Naive thymus-derived CD4-positive, alpha-beta T cell (primary cell): ENCODE measurements at regions not wholly inside any gene's neighbourhood (a gene's known extent, or its start where the extent isn't known, plus 50 kb on each side); places are given as distances from the start of the nearest gene placed in this dataset.

ENCODE experiments used
- ATAC-seq: fragments of 150-1000 bp; cut with Tn5 transposase; 2 replicates; pipeline ENCODE4 v1.10.0; 2021; ENCODE audit warnings: mild to moderate bottlenecking, moderate library complexity
- CTCF ChIA-PET: fragments of 350-600 bp; sonication (Branson Sonifier 250); formaldehyde crosslinking; loops from one replicate; lab custom pipeline; 2021; ENCODE audit warnings: antibody characterized with exemption; lab: Charles Lee
- POLR2A ChIA-PET: fragments of 350-600 bp; sonication (Branson Sonifier 250); formaldehyde crosslinking; loops from one replicate; lab custom pipeline; 2021; ENCODE audit warnings: antibody characterized with exemption, inconsistent platforms; lab: Charles Lee
- DNase-seq, 9 donors: peaks; one replicate each; pipeline versions ENCODE4 v3.0.0 to v3.0.0-alpha.2; 2020 to 2022; ENCODE audit warnings: mixed read lengths in 1 of 9
- H3K27ac ChIP-seq: one replicate; pipeline ENCODE4 v1.7.0; 2013; ENCODE audit warnings: mild to moderate bottlenecking, low read depth, low read length, moderate library complexity
- H3K27me3 ChIP-seq, 2 donors: one replicate each; pipeline ENCODE4 v1.7.0; 2013; ENCODE audit warnings: low read length in 2 of 2, mild to moderate bottlenecking in 2 of 2, moderate library complexity in 2 of 2; ENCODE audit not compliant: control insufficient read depth in 2 of 2, insufficient read depth in 2 of 2
- H3K36me3 ChIP-seq, 3 experiments: 1 replicate in 2 of 3; 2 replicates in 1 of 3; pipeline ENCODE4 v1.7.0; 2013; ENCODE audit warnings: low read length in 3 of 3, mild to moderate bottlenecking in 3 of 3, moderate library complexity in 1 of 3; ENCODE audit not compliant: insufficient read depth in 3 of 3, control insufficient read depth in 2 of 3
- H3K4me1 ChIP-seq, 2 donors: one replicate each; pipeline ENCODE4 v1.7.0; 2013; ENCODE audit warnings: low read length in 2 of 2, mild to moderate bottlenecking in 2 of 2, moderate library complexity in 1 of 2; ENCODE audit not compliant: control insufficient read depth in 2 of 2, insufficient read depth in 2 of 2
- H3K4me3 ChIP-seq: 2 replicates; pipeline ENCODE4 v1.7.0; 2013; ENCODE audit warnings: mild to moderate bottlenecking, low read length
- H3K9me3 ChIP-seq, 3 experiments: 1 replicate in 2 of 3; 2 replicates in 1 of 3; pipeline ENCODE4 v1.7.0; 2013; ENCODE audit warnings: low read length in 3 of 3; ENCODE audit not compliant: control insufficient read depth in 2 of 3
- H3K27ac Mint-ChIP-seq, 9 donors: one replicate each; pipeline ENCODE4 v1.8.0; 2020 to 2022; ENCODE audit warnings: mixed read lengths in 9 of 9, mild to moderate bottlenecking in 8 of 9, moderate library complexity in 5 of 9, inconsistent platforms in 2 of 9
- H3K27me3 Mint-ChIP-seq, 5 donors: one replicate each; pipeline ENCODE4 v1.8.0; 2021 to 2022; ENCODE audit warnings: mixed read lengths in 5 of 5, mild to moderate bottlenecking in 1 of 5
- H3K36me3 Mint-ChIP-seq, 5 donors: one replicate each; pipeline ENCODE4 v1.8.0; 2020 to 2022; ENCODE audit warnings: mixed read lengths in 5 of 5, mild to moderate bottlenecking in 3 of 5, inconsistent platforms in 1 of 5
- H3K4me1 Mint-ChIP-seq, 7 donors: one replicate each; pipeline ENCODE4 v1.8.0; 2020 to 2022; ENCODE audit warnings: mixed read lengths in 7 of 7, mild to moderate bottlenecking in 3 of 7, inconsistent platforms in 1 of 7
- H3K4me3 Mint-ChIP-seq, 10 donors: one replicate each; pipeline ENCODE4 v1.8.0; 2020 to 2022; ENCODE audit warnings: mild to moderate bottlenecking in 10 of 10, mixed read lengths in 10 of 10, moderate library complexity in 6 of 10, inconsistent platforms in 2 of 10
- H3K9me3 Mint-ChIP-seq, 11 donors: one replicate each; pipeline ENCODE4 v1.8.0; 2020 to 2022; ENCODE audit warnings: mixed read lengths in 11 of 11, mild to moderate bottlenecking in 4 of 11, inconsistent platforms in 1 of 11, moderate library complexity in 1 of 11
- intact Hi-C, 2 donors: fragments of 100-400 bp; cut with micrococcal nuclease; formaldehyde crosslinking; loops; one replicate each; pipeline ENCODE4 v1.15.1; 2023

GRCh38 chr1:101605878-101606277 is 369.1 kb downstream of the S1PR1 start:
- ATAC-seq, result no peak
- ChIA-PET CTCF (no interaction called here), POLR2A (interaction anchor here (0.7 kb wide), 1 partner anchor 1970 kb away, joined by 3 read pairs; no protein-coding TSS in a partner anchor)
- no peak overlapping the region for H3K27ac ChIP-seq
- H3K27me3 Mint-ChIP-seq, result peaks cover 8 to 38% (median 27%) of the 10 kb centered on the region in 5 donors
- H3K27me3 ChIP-seq, result peaks cover 0 to 4% of the 10 kb centered on the region in 2 donors
- no peaks in the 10 kb centered on the region for H3K36me3 ChIP-seq
- H3K36me3 Mint-ChIP-seq, result no peaks in the 10 kb centered on the region
- H3K4me1 ChIP-seq, result no peaks in the 10 kb centered on the region
- no peaks in the 10 kb centered on the region for H3K4me1 Mint-ChIP-seq
- intact Hi-C loops, result no loop called here
- H3K4me3 ChIP-seq, result no peak overlapping the region
- no peaks in the 10 kb centered on the region for H3K9me3 ChIP-seq
- H3K4me3 Mint-ChIP-seq, result no peak overlapping the region
- H3K27ac Mint-ChIP-seq, result no peak overlapping the region
- DNase-seq, result no peak
- H3K9me3 Mint-ChIP-seq, result peaks cover 0 to 25% (median 13%) of the 10 kb centered on the region in 11 donors

GRCh38 chr1:101613546-101613945 is 376.7 kb downstream of the S1PR1 start:
- no peak for ATAC-seq
- Histone ChIP-seq H3K36me3 (no peaks in the 10 kb centered on the region), H3K4me3 (no peak overlapping the region), H3K4me1 (no peaks in the 10 kb centered on the region), H3K9me3 (no peaks in the 10 kb centered on the region), H3K27ac (no peak overlapping the region), H3K27me3 (peaks cover 0 to 4% of the 10 kb centered on the region in 2 donors)
- ChIA-PET POLR2A (no interaction called here), CTCF (no interaction called here)
- Mint-ChIP-seq H3K9me3 (peaks cover 0 to 30% (median 13%) of the 10 kb centered on the region in 11 donors), H3K4me3 (no peak overlapping the region), H3K4me1 (no peaks in the 10 kb centered on the region), H3K27ac (no peak overlapping the region), H3K27me3 (peaks cover 0 to 10% (median 7%) of the 10 kb centered on the region in 5 donors), H3K36me3 (no peaks in the 10 kb centered on the region)
- no peak for DNase-seq
- intact Hi-C loops, result no loop called here

GRCh38 chr1:101618900-101619299 is 377.8 kb downstream of the OLFM3 start:
- H3K36me3 ChIP-seq, result no peaks in the 10 kb centered on the region
- no peaks in the 10 kb centered on the region for H3K9me3 Mint-ChIP-seq
- no peaks in the 10 kb centered on the region for H3K27me3 ChIP-seq
- no peaks in the 10 kb centered on the region for H3K9me3 ChIP-seq
- intact Hi-C loops, result no loop called here
- no peak overlapping the region for H3K4me3 Mint-ChIP-seq
- DNase-seq (no peak), ATAC-seq (no peak)
- peaks cover 0 to 19% (median 11%) of the 10 kb centered on the region in 5 donors for H3K27me3 Mint-ChIP-seq
- H3K4me1 Mint-ChIP-seq, result no peaks in the 10 kb centered on the region
- H3K36me3 Mint-ChIP-seq, result no peaks in the 10 kb centered on the region
- no peaks in the 10 kb centered on the region for H3K4me1 ChIP-seq
- CTCF ChIA-PET, result no interaction called here
- no peak overlapping the region for H3K27ac Mint-ChIP-seq
- no peak overlapping the region for H3K4me3 ChIP-seq
- POLR2A ChIA-PET, result no interaction called here
- no peak overlapping the region for H3K27ac ChIP-seq

DNA sequence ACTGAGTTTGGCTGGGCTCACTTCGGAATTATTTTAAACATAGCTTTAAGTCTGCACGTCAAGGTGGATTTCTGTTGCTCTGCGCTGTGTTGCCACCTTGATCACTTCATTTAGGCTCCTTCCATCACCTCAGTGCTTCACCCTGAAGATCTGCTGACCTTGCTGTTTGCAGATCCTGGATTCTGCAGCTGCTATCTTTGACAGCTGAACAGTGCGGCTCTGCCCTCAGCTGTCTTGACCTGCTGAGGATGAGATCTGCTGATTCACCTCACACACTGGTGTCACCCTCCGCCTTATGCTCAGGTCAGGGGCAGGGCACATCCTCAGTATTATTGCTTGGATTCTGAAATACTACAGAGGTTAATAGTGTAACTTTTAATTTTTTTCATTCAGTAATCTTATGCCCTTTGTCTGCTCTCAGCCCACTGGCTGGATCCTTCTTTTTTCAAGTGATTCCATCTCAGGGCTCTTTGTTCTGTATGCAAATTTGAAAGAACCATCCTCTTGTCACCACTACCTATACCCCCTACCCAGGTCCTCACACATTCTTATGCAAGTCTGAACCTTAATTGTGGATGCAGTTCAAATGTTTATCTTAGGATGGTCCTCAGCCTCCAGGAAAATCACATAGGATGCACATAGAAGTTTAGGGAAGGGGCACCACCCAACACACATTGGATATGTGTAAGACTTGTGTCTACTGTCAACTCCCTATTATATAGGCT is 364.0 kb downstream of the OLFM3 start:
- H3K36me3 Mint-ChIP-seq, result no peaks in the 10 kb centered on the region
- peaks cover 0 to 7% (median 0%) of the 10 kb centered on the region in 5 donors for H3K27me3 Mint-ChIP-seq
- peaks cover 0 to 2% (median 0%) of the 10 kb centered on the region in 11 donors for H3K9me3 Mint-ChIP-seq
- H3K4me1 Mint-ChIP-seq, result no peaks in the 10 kb centered on the region
- Histone ChIP-seq H3K4me3 (no peak overlapping the region), H3K4me1 (no peaks in the 10 kb centered on the region), H3K27me3 (no peaks in the 10 kb centered on the region), H3K9me3 (no peaks in the 10 kb centered on the region), H3K27ac (no peak overlapping the region), H3K36me3 (no peaks in the 10 kb centered on the region)
- ATAC-seq (no peak), DNase-seq (no peak)
- ChIA-PET CTCF (no interaction called here), POLR2A (no interaction called here)
- no peak overlapping the region for H3K27ac Mint-ChIP-seq
- H3K4me3 Mint-ChIP-seq, result no peak overlapping the region
- intact Hi-C loops, result no loop called here

- H3K9me3 Mint-ChIP-seq, result peaks cover 0 to 4% (median 0%) of the 10 kb centered on the region in 11 donors
- intact Hi-C loops, result no loop called here
Observed at GRCh38 chr1:101645810-101646209, 350.9 kb downstream of the OLFM3 start.

GRCh38 chr1:101652484-101652883 is 344.2 kb downstream of the OLFM3 start:
- Histone ChIP-seq H3K4me3 (no peak overlapping the region), H3K9me3 (no peaks in the 10 kb centered on the region), H3K27me3 (no peaks in the 10 kb centered on the region), H3K4me1 (no peaks in the 10 kb centered on the region), H3K27ac (no peak overlapping the region), H3K36me3 (no peaks in the 10 kb centered on the region)
- Mint-ChIP-seq H3K4me1 (no peaks in the 10 kb centered on the region), H3K36me3 (peaks cover 0 to 10% (median 0%) of the 10 kb centered on the region in 5 donors), H3K9me3 (peaks cover 0 to 23% (median 10%) of the 10 kb centered on the region in 11 donors), H3K4me3 (no peak overlapping the region), H3K27me3 (peaks cover 0 to 27% (median 19%) of the 10 kb centered on the region in 5 donors), H3K27ac (no peak overlapping the region)
- DNase-seq, result no peak
- no peak for ATAC-seq
- ChIA-PET CTCF (no interaction called here), POLR2A (no interaction called here)
- intact Hi-C loops, result no loop called here

More at GRCh38 chr1:101645810-101646209, 350.9 kb downstream of the OLFM3 start:
- POLR2A ChIA-PET, result no interaction called here
- Mint-ChIP-seq H3K36me3 (no peaks in the 10 kb centered on the region), H3K27ac (no peak overlapping the region), H3K4me1 (no peaks in the 10 kb centered on the region), H3K27me3 (peaks cover 0 to 10% (median 2%) of the 10 kb centered on the region in 5 donors), H3K4me3 (no peak overlapping the region)
- H3K27ac ChIP-seq, result no peak overlapping the region
- H3K27me3 ChIP-seq, result no peaks in the 10 kb centered on the region
- H3K36me3 ChIP-seq, result no peaks in the 10 kb centered on the region
- H3K4me1 ChIP-seq, result no peaks in the 10 kb centered on the region
- H3K4me3 ChIP-seq, result no peak overlapping the region
- no peak for DNase-seq
- CTCF ChIA-PET, result no interaction called here
- H3K9me3 ChIP-seq, result no peaks in the 10 kb centered on the region
- no peak for ATAC-seq

- no peaks in the 10 kb centered on the region for H3K36me3 ChIP-seq
- DNase-seq (no peak), ATAC-seq (no peak)
- no peaks in the 10 kb centered on the region for H3K4me1 ChIP-seq
- peaks cover 0 to 23% (median 10%) of the 10 kb centered on the region in 11 donors for H3K9me3 Mint-ChIP-seq
- H3K27ac ChIP-seq, result no peak overlapping the region
- H3K4me1 Mint-ChIP-seq, result no peaks in the 10 kb centered on the region
- no peaks in the 10 kb centered on the region for H3K9me3 ChIP-seq
- no peaks in the 10 kb centered on the region for H3K27me3 ChIP-seq
- intact Hi-C loops, result no loop called here
- no peak overlapping the region for H3K4me3 ChIP-seq
- no peak overlapping the region for H3K27ac Mint-ChIP-seq
- H3K4me3 Mint-ChIP-seq, result peak overlapping the region in 1 of 10 donors; percentile 2
- ChIA-PET CTCF (no interaction called here), POLR2A (no interaction called here)
- H3K36me3 Mint-ChIP-seq, result peaks cover 0 to 10% (median 0%) of the 10 kb centered on the region in 5 donors
- peaks cover 0 to 27% (median 19%) of the 10 kb centered on the region in 5 donors for H3K27me3 Mint-ChIP-seq
Observed at GRCh38 chr1:101653482-101653946, 343.2 kb downstream of the OLFM3 start.
